ENCODE measurements at regions not wholly inside any gene's neighbourhood (a gene's known extent, or its start where the extent isn't known, plus 50 kb on each side); places are given as distances from the start of the nearest gene placed in this dataset.

DNA sequence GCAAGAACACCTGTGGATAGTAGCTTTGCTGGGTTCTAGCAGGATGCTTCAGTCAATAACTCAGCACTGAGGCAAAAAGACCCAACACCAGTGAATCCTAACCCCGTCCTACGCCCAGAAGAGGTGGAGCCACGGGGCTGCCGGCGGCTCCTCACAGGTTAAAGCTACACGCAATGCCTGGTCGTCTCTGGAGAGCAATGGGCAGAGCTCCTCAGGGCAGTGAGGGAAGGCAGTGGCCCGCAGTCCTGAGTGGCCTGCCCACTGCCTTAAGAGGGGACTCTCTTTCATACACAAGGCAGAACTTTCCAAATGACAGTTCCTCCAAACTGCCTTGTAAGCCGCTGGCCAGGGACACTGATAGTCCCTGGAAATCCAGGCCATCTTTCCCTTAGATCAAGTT lies 244.2 kb upstream of the IRX2 start:
- H3K4me2 ChIP-seq: no peak overlapping the region
- H3K27ac ChIP-seq: no peak overlapping the region
- no peaks in the 10 kb centered on the region for H3K9me3 ChIP-seq
- no peaks in the 10 kb centered on the region for H3K27me3 ChIP-seq
- H3K4me3 ChIP-seq: no peak overlapping the region
- no peaks in the 10 kb centered on the region for H3K36me3 ChIP-seq
- no peaks in the 10 kb centered on the region for H3K4me1 ChIP-seq
- H4K20me1 ChIP-seq: no peaks in the 10 kb centered on the region
- TF ChIP-seq Cebpa-rat (IDR thresholded peaks at IDR 0.05): no peak
- H3K9ac ChIP-seq: no peak overlapping the region

DNA sequence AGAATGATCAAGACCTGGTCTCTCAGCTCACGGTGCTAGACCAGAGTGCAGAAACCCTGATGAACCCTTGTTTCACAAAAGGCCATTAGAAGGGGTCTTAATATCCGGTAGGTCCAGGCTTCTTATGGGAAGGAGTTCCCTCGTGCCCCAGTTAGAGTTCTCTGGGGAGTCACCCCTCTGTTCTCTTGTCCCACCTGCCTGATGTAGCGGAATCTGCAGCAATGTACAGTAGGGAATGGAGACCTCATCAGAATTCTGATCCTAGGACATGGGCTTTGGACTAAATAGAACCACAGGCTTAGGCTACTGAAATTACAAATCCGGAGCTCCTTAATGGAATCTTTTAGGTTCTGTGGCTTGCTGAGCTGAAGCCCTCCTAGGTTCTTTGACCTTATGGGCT lies 243.6 kb upstream of the IRX2 start:
- H3K4me2 ChIP-seq: no peak overlapping the region
- no peak for TF ChIP-seq Cebpa-rat (IDR thresholded peaks at IDR 0.05)

DNA sequence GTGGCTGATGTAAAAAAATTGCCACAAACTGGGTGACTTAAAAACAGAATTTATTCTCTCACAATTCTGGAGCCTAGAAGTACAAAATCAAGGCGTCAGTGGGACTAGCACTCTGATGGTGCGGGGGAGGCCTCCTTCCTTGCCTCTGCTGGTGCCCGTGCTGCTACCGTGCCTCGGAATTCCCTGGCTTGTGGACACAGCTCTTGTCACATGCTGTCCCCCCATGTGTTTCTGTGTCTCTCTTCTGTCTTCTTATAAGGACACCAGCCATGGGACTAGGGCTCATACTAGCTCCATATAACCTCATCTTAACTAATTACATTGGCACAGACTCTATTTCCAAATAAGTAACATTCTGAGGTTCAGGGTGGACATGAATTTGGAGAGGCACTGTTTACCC lies 242.3 kb upstream of the IRX2 start:
- Histone ChIP-seq H3K4me2 (no peak overlapping the region), H3K9me3 (no peaks in the 10 kb centered on the region), H3K4me1 (no peaks in the 10 kb centered on the region), H3K27ac (no peak overlapping the region), H4K20me1 (no peaks in the 10 kb centered on the region), H3K4me3 (no peak overlapping the region), H3K9ac (no peak overlapping the region), H3K27me3 (no peaks in the 10 kb centered on the region), H3K36me3 (no peaks in the 10 kb centered on the region)
- no peak for TF ChIP-seq Cebpa-rat (IDR thresholded peaks at IDR 0.05)

More for the DNA sequence above, 243.6 kb upstream of the IRX2 start:
- no peak overlapping the region for H3K4me3 ChIP-seq
- no peaks in the 10 kb centered on the region for H3K9me3 ChIP-seq
- no peak overlapping the region for H3K9ac ChIP-seq
- H3K27me3 ChIP-seq: no peaks in the 10 kb centered on the region
- H3K4me1 ChIP-seq: no peaks in the 10 kb centered on the region
- H4K20me1 ChIP-seq: no peaks in the 10 kb centered on the region
- no peaks in the 10 kb centered on the region for H3K36me3 ChIP-seq
- H3K27ac ChIP-seq: no peak overlapping the region

DNA sequence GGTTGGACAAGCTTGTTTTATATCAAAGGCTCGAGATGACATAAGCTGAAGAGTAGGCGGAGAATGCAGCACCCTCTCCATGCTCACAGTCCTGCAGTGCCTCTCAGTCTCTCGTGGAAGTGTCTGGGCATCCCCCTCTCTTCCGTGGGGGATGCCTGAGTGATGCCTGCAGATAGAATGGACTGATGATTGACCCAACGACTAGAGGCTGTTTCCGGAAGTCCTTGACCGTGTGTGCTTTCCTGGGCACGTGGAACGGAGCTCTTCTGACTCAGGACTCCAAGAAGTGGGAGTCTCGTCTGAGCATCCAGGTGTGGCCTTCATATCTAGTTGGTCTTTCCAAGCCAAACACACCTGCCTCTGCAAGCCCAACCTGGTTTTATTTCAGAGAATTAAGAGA lies 241.8 kb upstream of the IRX2 start:
- Histone ChIP-seq H3K27ac (no peak overlapping the region), H4K20me1 (no peaks in the 10 kb centered on the region), H3K4me1 (no peaks in the 10 kb centered on the region), H3K36me3 (no peaks in the 10 kb centered on the region), H3K9ac (no peak overlapping the region), H3K9me3 (no peaks in the 10 kb centered on the region), H3K27me3 (no peaks in the 10 kb centered on the region), H3K4me3 (no peak overlapping the region), H3K4me2 (no peak overlapping the region)
- no peak for TF ChIP-seq Cebpa-rat (IDR thresholded peaks at IDR 0.05)

DNA sequence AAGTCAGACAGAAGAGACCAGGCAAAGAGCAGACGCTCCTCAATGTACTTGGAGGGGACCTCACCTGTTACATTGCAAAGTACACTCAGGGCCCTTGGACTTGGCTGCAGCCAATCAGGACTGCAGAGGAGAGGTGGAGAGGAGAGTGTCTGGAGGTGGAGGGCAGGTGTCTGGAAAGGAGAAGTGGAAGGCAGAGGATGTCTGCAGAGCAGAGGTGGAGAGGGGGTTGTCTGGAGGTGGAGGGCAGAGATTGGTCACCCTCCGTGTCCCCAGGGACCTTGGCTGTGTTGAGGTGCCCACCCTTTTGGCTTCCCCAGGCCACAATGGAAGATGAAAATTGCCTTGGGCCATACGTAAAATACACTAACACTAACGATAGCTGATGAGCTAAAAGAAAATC lies 241.3 kb upstream of the IRX2 start:
- TF ChIP-seq Cebpa-rat (IDR thresholded peaks at IDR 0.05): no peak
- Histone ChIP-seq H4K20me1 (no peaks in the 10 kb centered on the region), H3K4me2 (no peak overlapping the region), H3K9me3 (no peaks in the 10 kb centered on the region), H3K27me3 (no peaks in the 10 kb centered on the region), H3K4me3 (no peak overlapping the region), H3K4me1 (no peaks in the 10 kb centered on the region), H3K9ac (no peak overlapping the region), H3K36me3 (no peaks in the 10 kb centered on the region), H3K27ac (no peak overlapping the region)

DNA sequence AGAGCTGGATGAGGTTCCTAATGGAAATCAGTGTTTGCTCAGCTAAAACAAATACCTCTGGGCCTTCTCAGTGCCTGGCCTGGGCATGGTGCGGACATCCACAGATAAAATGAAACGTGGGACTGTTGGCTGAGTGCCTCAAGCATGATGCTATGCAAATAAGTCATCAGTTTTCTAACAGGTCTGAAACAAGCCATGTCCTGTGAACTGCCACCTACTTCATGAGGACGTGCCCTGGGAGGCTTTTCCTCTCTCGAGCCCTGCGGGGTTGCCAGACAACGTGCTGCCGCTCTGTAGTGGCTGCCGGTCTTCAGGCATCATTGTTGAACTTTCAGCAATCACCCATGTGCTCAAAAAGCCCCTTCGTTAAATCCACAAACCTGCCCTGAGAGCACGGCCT lies 240.4 kb upstream of the IRX2 start:
- no peaks in the 10 kb centered on the region for H3K9me3 ChIP-seq
- no peak overlapping the region for H3K27ac ChIP-seq
- no peaks in the 10 kb centered on the region for H3K36me3 ChIP-seq
- H3K4me3 ChIP-seq: no peak overlapping the region
- H3K4me1 ChIP-seq: no peaks in the 10 kb centered on the region
- no peaks in the 10 kb centered on the region for H3K27me3 ChIP-seq
- H3K4me2 ChIP-seq: no peak overlapping the region
- no peak for TF ChIP-seq Cebpa-rat (IDR thresholded peaks at IDR 0.05)
- no peaks in the 10 kb centered on the region for H4K20me1 ChIP-seq
- H3K9ac ChIP-seq: no peak overlapping the region

DNA sequence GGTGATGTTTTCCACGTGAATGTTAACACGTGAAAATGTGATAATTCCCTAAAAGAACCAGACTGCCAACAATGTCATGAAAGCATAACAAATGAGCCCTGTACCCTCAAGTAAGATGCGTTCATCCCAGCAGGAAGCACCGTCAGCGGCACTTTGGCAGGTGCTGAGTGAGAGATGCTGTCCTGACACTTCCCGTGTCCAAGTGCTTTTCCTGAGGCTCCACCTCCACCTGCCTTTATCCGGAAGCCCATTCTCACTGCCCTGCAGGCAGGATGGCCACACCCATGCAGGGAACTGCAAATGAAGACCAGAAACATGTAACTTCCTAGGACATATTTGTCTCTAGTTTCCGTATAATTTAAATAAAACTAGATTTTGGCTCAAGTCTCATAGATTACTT lies 238.0 kb upstream of the IRX2 start:
- Histone ChIP-seq H3K27ac (no peak overlapping the region), H3K4me1 (no peaks in the 10 kb centered on the region)
- no peak for TF ChIP-seq Cebpa-rat (IDR thresholded peaks at IDR 0.05)

DNA sequence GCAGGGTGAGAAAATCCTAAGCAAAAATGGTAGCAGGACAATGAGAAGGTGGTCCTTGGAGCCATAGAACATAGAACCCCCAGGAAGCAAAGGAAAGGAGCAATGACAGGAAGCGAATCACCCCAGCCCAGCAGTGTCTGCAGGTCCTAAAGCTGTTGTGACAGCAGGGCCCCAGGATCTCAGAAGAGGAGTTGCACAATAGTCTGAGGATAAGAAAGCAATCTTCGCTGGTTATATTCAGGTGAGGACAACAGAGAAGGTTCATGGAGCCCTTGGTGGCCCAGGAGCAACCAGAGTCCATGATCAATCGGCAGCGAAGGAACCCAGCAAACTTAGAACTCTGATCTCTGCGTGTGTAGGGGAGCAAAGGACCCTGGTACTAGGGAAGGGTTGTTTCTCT lies 234.8 kb upstream of the IRX2 start:
- TF ChIP-seq Cebpa-rat (IDR thresholded peaks at IDR 0.05): no peak
- Histone ChIP-seq H3K9me3 (no peaks in the 10 kb centered on the region), H3K4me1 (no peaks in the 10 kb centered on the region)

More for the DNA sequence above, 238.0 kb upstream of the IRX2 start:
- H3K36me3 ChIP-seq: no peaks in the 10 kb centered on the region
- H3K4me2 ChIP-seq: no peak overlapping the region
- H3K9me3 ChIP-seq: no peaks in the 10 kb centered on the region
- H4K20me1 ChIP-seq: no peaks in the 10 kb centered on the region
- no peak overlapping the region for H3K4me3 ChIP-seq
- no peaks in the 10 kb centered on the region for H3K27me3 ChIP-seq
- no peak overlapping the region for H3K9ac ChIP-seq

DNA sequence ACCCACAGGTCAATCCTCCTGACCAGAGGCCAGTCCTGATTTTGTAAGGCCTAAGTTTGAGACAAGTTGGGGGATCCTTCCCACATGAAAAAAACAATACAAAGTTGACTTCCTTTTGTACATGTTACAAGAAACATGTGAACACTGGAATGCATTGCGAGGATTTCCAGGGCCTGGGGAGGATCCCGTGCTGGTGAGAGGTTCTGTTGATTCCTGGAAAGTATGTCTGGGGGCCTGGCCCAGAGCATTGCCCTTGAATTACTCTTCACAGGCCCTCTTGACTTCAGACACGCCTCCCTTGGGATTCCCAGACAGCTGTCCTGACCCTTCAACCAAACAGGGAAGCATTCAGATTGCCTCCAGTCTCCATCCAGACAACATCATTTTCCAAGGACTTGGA lies 234.2 kb upstream of the IRX2 start:
- H3K9ac ChIP-seq: no peak overlapping the region
- H4K20me1 ChIP-seq: no peaks in the 10 kb centered on the region
- H3K4me3 ChIP-seq: no peak overlapping the region
- no peak for TF ChIP-seq Cebpa-rat (IDR thresholded peaks at IDR 0.05)
- H3K36me3 ChIP-seq: no peaks in the 10 kb centered on the region
- H3K4me2 ChIP-seq: no peak overlapping the region
- H3K9me3 ChIP-seq: no peaks in the 10 kb centered on the region
- no peaks in the 10 kb centered on the region for H3K27me3 ChIP-seq
- no peaks in the 10 kb centered on the region for H3K4me1 ChIP-seq
- no peak overlapping the region for H3K27ac ChIP-seq

More for the DNA sequence above, 234.8 kb upstream of the IRX2 start:
- H3K9ac ChIP-seq: no peak overlapping the region
- no peaks in the 10 kb centered on the region for H3K36me3 ChIP-seq
- no peak overlapping the region for H3K4me3 ChIP-seq
- H4K20me1 ChIP-seq: no peaks in the 10 kb centered on the region
- H3K27ac ChIP-seq: no peak overlapping the region
- H3K27me3 ChIP-seq: no peaks in the 10 kb centered on the region
- H3K4me2 ChIP-seq: no peak overlapping the region

DNA sequence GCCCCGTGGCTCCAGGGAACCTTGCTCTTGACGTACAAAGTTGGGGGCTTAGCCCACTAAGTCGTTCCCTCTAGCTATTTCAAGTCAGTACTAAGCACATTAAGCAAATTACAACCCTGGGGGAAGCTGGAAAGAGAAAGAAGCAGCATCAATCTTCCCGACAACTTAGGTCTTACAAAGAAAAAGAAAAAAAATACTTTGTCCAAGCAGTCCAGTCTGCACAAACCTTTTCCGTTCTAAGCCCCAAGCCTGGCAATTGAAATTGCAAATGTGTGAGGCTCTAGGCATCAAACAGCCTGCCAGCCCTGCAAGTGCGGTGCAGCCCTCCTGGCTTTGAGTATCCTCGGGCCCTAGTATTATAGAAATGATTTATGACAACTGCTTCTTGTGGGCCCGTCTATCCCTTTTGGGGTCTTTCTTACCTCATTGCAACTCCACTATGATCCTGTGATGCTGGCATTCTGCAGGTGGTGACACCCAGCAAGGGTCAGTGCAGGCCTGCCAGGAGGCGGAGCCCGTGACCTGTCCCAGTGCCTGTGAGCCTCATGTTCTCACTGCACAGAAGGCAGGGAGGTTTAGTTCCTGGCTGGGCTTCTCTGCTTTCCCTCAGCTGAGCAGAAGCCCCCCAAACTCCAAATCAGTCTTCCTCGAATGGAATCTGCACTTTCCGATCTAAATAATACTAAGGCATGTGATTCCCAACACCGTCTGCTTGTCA lies 232.3 kb upstream of the IRX2 start:
- no peak overlapping the region for H3K9ac ChIP-seq
- no peaks in the 10 kb centered on the region for H3K4me1 ChIP-seq
- no peak overlapping the region for H3K4me2 ChIP-seq
- no peaks in the 10 kb centered on the region for H3K36me3 ChIP-seq
- H3K4me3 ChIP-seq: no peak overlapping the region
- H3K27ac ChIP-seq: no peak overlapping the region
- no peaks in the 10 kb centered on the region for H4K20me1 ChIP-seq
- H3K9me3 ChIP-seq: no peaks in the 10 kb centered on the region
- no peak for TF ChIP-seq Cebpa-rat (IDR thresholded peaks at IDR 0.05)
- H3K27me3 ChIP-seq: no peaks in the 10 kb centered on the region

DNA sequence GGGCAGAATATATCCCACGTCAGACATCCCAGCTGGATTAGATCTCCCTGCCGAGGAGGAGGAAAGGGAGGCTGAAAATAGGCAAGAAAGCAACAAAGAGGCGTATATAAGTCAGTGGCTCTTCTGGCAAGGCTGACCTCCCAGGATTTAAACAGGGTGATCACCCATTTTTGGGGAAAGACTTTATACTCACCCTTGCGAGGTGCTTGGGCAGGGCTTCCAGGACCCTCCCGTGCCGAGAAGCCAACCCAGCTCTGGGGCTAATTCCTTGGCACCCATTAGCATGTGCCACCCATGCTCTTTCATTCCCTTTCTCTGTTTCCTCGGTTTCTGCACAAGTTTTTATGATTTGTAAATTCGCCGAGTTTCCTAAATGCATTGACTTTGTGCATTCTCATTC lies 230.2 kb upstream of the IRX2 start:
- Histone ChIP-seq H3K4me2 (no peak overlapping the region), H3K9me3 (no peaks in the 10 kb centered on the region), H3K27me3 (no peaks in the 10 kb centered on the region), H3K4me1 (no peaks in the 10 kb centered on the region), H4K20me1 (no peaks in the 10 kb centered on the region), H3K4me3 (no peak overlapping the region), H3K27ac (no peak overlapping the region), H3K36me3 (no peaks in the 10 kb centered on the region), H3K9ac (no peak overlapping the region)
- TF ChIP-seq Cebpa-rat (IDR thresholded peaks at IDR 0.05): no peak

Data from BLaER1 (cell line).